K562 (cell line): ENCODE measurements at regions not wholly inside any gene's neighbourhood (a gene's known extent, or its start where the extent isn't known, plus 50 kb on each side); places are given as distances from the start of the nearest gene placed in this dataset.

ENCODE experiments used
- ATAC-seq: fragments of 200-7000 bp; cut with Tn5 transposase; 3 replicates; pipeline ENCODE4 v1.9.1; 2020; ENCODE audit warnings: moderate library complexity
- BruUV-seq: library from RNA; stranded (reverse); fragments of 400-500 nt; replicated peaks from 2 replicates; lab custom pipeline; 2021; lab: Mats Ljungman, UMichigan
- CTCF ChIA-PET: fragments of 300-600 bp; formaldehyde crosslinking; extraction: SDS; loops from one replicate; lab custom pipeline; 2021; ENCODE audit warnings: low intra/inter-chr PET ratio; lab: Yijun Ruan, JAX
- POLR2A ChIA-PET: fragments of 300-600, 350-650 bp; sonication (Branson Sonifier 250); formaldehyde crosslinking; extraction: SDS; loops from one replicate; lab custom pipeline; 2021; ENCODE audit warnings: antibody characterized with exemption, inconsistent platforms; lab: Yijun Ruan, JAX
- DNase-seq, 4 experiments: peaks; one replicate each; pipeline versions ENCODE4 v3.0.0 to v3.0.0-alpha.2; 2011 to 2018; ENCODE audit warnings: low spot score in 3 of 4, mixed read lengths in 3 of 4; ENCODE audit errors: extremely low read depth in 1 of 4
- FAIRE-seq: peaks from 2 replicates; lab custom pipeline; 2011; peaks lifted over from hg19 to GRCh38; lab: Jason Lieb, UNC
- H2AFZ ChIP-seq: 2 replicates; pipeline ENCODE4 v1.6.0; 2011; ENCODE audit warnings: low read depth, low read length, control low read depth, inconsistent platforms
- H3K27ac ChIP-seq: fragments of 200-600 bp; 3 replicates; pipeline ENCODE4 v1.8.0; 2011; ENCODE audit warnings: low read depth, mild to moderate bottlenecking, control low read depth, inconsistent platforms, low read length, moderate library complexity, mixed read lengths; ENCODE audit errors: extremely low read depth
- H3K27me3 ChIP-seq, 2 experiments: fragments of 300-600 bp in 1 of 2; 2 replicates in 1 of 2; 3 replicates in 1 of 2; pipeline versions ENCODE4 v1.6.0 to v1.8.0; 2011; ENCODE audit warnings: inconsistent platforms in 2 of 2, low read length in 2 of 2, mild to moderate bottlenecking in 1 of 2, mixed read lengths in 1 of 2, moderate library complexity in 1 of 2; ENCODE audit not compliant: control insufficient read depth in 2 of 2, insufficient read depth in 2 of 2
- H3K36me3 ChIP-seq: fragments of 300-600 bp; 3 replicates; pipeline ENCODE4 v1.8.0; 2011; ENCODE audit warnings: mild to moderate bottlenecking, low read length, inconsistent platforms; ENCODE audit not compliant: control insufficient read depth, insufficient read depth
- H3K4me1 ChIP-seq, 2 experiments: fragments of 200-600 bp in 1 of 2; replicated peaks in 1 of 2; 2 replicates in 1 of 2; 3 replicates in 1 of 2; pipeline versions ENCODE4 v1.5.1 to v1.8.0; 2011; ENCODE audit warnings: inconsistent platforms in 2 of 2, low read length in 2 of 2, mild to moderate bottlenecking in 1 of 2, mixed read lengths in 1 of 2, moderate library complexity in 1 of 2; ENCODE audit not compliant: control insufficient read depth in 2 of 2, insufficient read depth in 2 of 2
- H3K4me2 ChIP-seq: 2 replicates; pipeline ENCODE4 v1.6.1; 2011; ENCODE audit warnings: low read length, control low read depth, inconsistent platforms, mixed read lengths; ENCODE audit not compliant: insufficient read depth
- H3K4me3 ChIP-seq: fragments of 200-600 bp; sonication (generic), shearing (Covaris generic); 2 replicates; pipeline ENCODE4 v1.5.1; 2016; ENCODE audit warnings: control low read depth, inconsistent platforms
- H3K79me2 ChIP-seq: fragments of 200-600 bp; 3 replicates; pipeline ENCODE4 v1.8.0; 2011; ENCODE audit warnings: low read length, inconsistent platforms; ENCODE audit not compliant: control insufficient read depth, insufficient read depth
- H3K9ac ChIP-seq, 2 experiments: 2 replicates each; pipeline versions ENCODE4 v1.6.0 to v1.6.1; 2011; ENCODE audit warnings: low read depth in 2 of 2, low read length in 2 of 2, control low read depth in 1 of 2, inconsistent platforms in 1 of 2, mild to moderate bottlenecking in 1 of 2, mixed read lengths in 1 of 2; ENCODE audit not compliant: insufficient read depth in 1 of 2
- H3K9me1 ChIP-seq: one replicate; pipeline ENCODE4 v1.6.0; 2011; ENCODE audit warnings: inconsistent platforms, mild to moderate bottlenecking, low read length, moderate library complexity; ENCODE audit not compliant: control insufficient read depth, insufficient read depth
- H3K9me3 ChIP-seq: replicated peaks from 2 replicates; pipeline ENCODE4 v1.5.1; 2011; ENCODE audit warnings: low read depth, low read length, inconsistent platforms; ENCODE audit not compliant: control insufficient read depth, insufficient read depth
- H4K20me1 ChIP-seq: replicated peaks from 2 replicates; pipeline ENCODE4 v1.6.1; 2011; ENCODE audit warnings: low read length, inconsistent platforms, mixed read lengths; ENCODE audit not compliant: control insufficient read depth, insufficient read depth
- ATF1 ChIP-seq, 2 experiments: fragments of 450-650 bp in 1 of 2; IDR thresholded peaks; 2 replicates each; pipeline ENCODE4 v1.6.1; 2016; ENCODE audit warnings: missing compliant biosample characterization in 1 of 2, missing genetic modification characterization in 1 of 2
- FOXA1 ChIP-seq: fragments of 450-650 bp; IDR thresholded peaks from 2 replicates; pipeline ENCODE4 v1.6.1; 2016; ENCODE audit warnings: mild to moderate bottlenecking, borderline replicate concordance
- GATA2 ChIP-seq: sonication (generic); formaldehyde crosslinking; IDR thresholded peaks from 2 replicates; pipeline ENCODE4 v1.4.0; 2020; ENCODE audit warnings: mild to moderate bottlenecking, missing genetic modification reagents
- HDAC3 ChIP-seq: fragments of 450-650 bp; IDR thresholded peaks from 2 replicates; pipeline ENCODE4 v1.6.1; 2018; ENCODE audit warnings: borderline replicate concordance, mild to moderate bottlenecking, moderate library complexity; ENCODE audit not compliant: partially characterized antibody
- MAFF ChIP-seq: IDR thresholded peaks from 2 replicates; pipeline ENCODE4 v1.6.1; 2012; ENCODE audit warnings: low read length, improper control_type of control experiment
- MAFG ChIP-seq: fragments of 450-650 bp; conservative IDR thresholded peaks from 2 replicates; pipeline ENCODE4 v1.6.1; 2016; ENCODE audit warnings: missing genetic modification characterization, missing compliant biosample characterization
- MAFK ChIP-seq: IDR thresholded peaks from 2 replicates; pipeline ENCODE4 v1.6.1; 2011; ENCODE audit warnings: low read length, improper control_type of control experiment
- POLR2AphosphoS2 ChIP-seq: IDR thresholded peaks from 2 replicates; pipeline ENCODE4 v1.6.1; 2012; ENCODE audit warnings: low read length, improper control_type of control experiment
- STAT5B ChIP-seq: fragments of 250-450 bp; sonication (Bioruptor Pico); IDR thresholded peaks from 2 replicates; pipeline ENCODE4 v1.8.0; 2021; ENCODE audit warnings: mild to moderate bottlenecking, inconsistent platforms
- SUPT5H ChIP-seq: fragments of 450-650 bp; IDR thresholded peaks from 2 replicates; pipeline ENCODE4 v1.6.1; 2016
- ZNF253 ChIP-seq: fragments of 250-450 bp; sonication (Bioruptor Pico); conservative IDR thresholded peaks from 2 replicates; pipeline ENCODE4 v1.6.1; 2021; ENCODE audit warnings: mild to moderate bottlenecking
- ZNF316 ChIP-seq: fragments of 450-650 bp; IDR thresholded peaks from 2 replicates; pipeline ENCODE4 v1.6.1; 2016
- WGBS: fragments of 100-300 bp; shearing (Covaris generic); methylation state at CpG from one replicate; pipeline ENCODE4 v1.1.6; 2016; ENCODE audit warnings: low coverage, mixed read lengths; ENCODE audit not compliant: insufficient coverage; ENCODE audit errors: missing lambda C conversion rate; 5-methylcytosine and 5-hydroxymethylcytosine counted together
- in situ Hi-C: fragments of 300-500 bp; cut with MboI; formaldehyde crosslinking; loops from 4 replicates; pipeline ENCODE4 v1.15.0; 2018; ENCODE audit warnings: inconsistent platforms, mixed read lengths
- intact Hi-C: fragments of 100-400 bp; cut with micrococcal nuclease; formaldehyde crosslinking; loops from 2 replicates; pipeline ENCODE4 v1.14.2; 2022
- TF ChIP-seq, protein P1 (sequence below): fragments of 450-650 bp; formaldehyde crosslinking; IDR thresholded peaks from 2 replicates; pipeline ENCODE4 v1.4.0; 2020; ENCODE audit warnings: mild to moderate bottlenecking

DNA sequence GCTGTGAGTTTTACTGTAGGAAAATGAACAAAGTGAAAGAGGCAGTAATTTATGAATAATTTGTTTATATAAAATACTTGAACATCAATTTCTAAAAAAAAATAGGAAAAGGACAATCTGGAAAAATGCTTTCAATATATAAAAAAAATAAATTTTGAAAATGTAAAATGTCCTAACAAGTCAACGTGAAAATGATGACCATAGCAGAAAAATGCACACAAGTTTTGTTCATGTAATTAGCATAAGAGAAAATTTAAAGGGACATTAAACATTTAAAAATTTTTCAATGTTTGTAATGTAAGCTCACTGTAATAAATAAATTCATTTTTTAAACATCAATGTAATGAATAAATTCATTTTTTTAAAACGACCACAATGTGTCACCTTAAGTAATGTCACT, 214.8 kb upstream of the ATXN7L3B start:
- ChIA-PET CTCF (no interaction called here), POLR2A (no interaction called here)
- Histone ChIP-seq H3K9ac (no peak overlapping the region), H3K4me2 (no peak overlapping the region), H3K27ac (no peak overlapping the region), H3K4me3 (no peak overlapping the region), H3K9me3 (no peaks in the 10 kb centered on the region), H4K20me1 (no peaks in the 10 kb centered on the region), H3K9me1 (no peaks in the 10 kb centered on the region), H3K79me2 (no peaks in the 10 kb centered on the region), H2AFZ (no peak overlapping the region), H3K4me1 (no peaks in the 10 kb centered on the region), H3K36me3 (no peaks in the 10 kb centered on the region), H3K27me3 (no peaks in the 10 kb centered on the region)
- in situ Hi-C loops, result no loop called here
- intact Hi-C loops, result no loop called here
- FAIRE-seq (no peak), DNase-seq (no peak), ATAC-seq (no peak)
- no TSS peak for BruUV-seq
- WGBS, result 0% methylated on average over 2 of the region's 2 CpGs
- TF ChIP-seq ZNF316, result peak; percentile 73
- TF ChIP-seq HDAC3, result no peak
- TF ChIP-seq SUPT5H, result no peak
- TF ChIP-seq POLR2AphosphoS2, result no peak
- peak; percentile 38; the same call in 1 of the 2 replicates for TF ChIP-seq MAFK
- TF ChIP-seq FOXA1, result no peak
- TF ChIP-seq, protein P1, sequence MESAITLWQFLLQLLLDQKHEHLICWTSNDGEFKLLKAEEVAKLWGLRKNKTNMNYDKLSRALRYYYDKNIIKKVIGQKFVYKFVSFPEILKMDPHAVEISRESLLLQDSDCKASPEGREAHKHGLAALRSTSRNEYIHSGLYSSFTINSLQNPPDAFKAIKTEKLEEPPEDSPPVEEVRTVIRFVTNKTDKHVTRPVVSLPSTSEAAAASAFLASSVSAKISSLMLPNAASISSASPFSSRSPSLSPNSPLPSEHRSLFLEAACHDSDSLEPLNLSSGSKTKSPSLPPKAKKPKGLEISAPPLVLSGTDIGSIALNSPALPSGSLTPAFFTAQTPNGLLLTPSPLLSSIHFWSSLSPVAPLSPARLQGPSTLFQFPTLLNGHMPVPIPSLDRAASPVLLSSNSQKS (CRISPR knock-in tag), result no peak
- TF ChIP-seq MAFG (tag), result peak; percentile 11; the same call in 1 of the 2 replicates
- TF ChIP-seq ZNF253 (CRISPR knock-in tag), result no peak
- TF ChIP-seq ATF1 (CRISPR knock-in tag; IDR thresholded peaks at IDR 0.05), result no peak
- TF ChIP-seq ATF1 (tag; IDR thresholded peaks at IDR 0.05), result no peak
- TF ChIP-seq GATA2, result no peak
- TF ChIP-seq MAFF, result peak; percentile 41
- no peak for TF ChIP-seq STAT5B (CRISPR knock-in tag)
